Tongue (tissue), 1 donor: ENCODE measurements at regions not wholly inside any gene's neighbourhood (a gene's known extent, or its start where the extent isn't known, plus 50 kb on each side); places are given as distances from the start of the nearest gene placed in this dataset.
"Not testable (repeated sequence)": the region's sequence is repeated elsewhere in the genome, so short reads cannot be mapped to it uniquely, and the experiment has no call there.

ENCODE experiments used
- DNase-seq: peaks from one replicate; pipeline ENCODE4 v3.0.0-alpha.2; 2015

GRCh38 chr1:30569384-30569783, 154.0 kb downstream of the MATN1 start:
- no peak for DNase-seq

GRCh38 chr1:30562559-30562958, 160.8 kb downstream of the MATN1 start:
- DNase-seq = no peak

- no peak for DNase-seq
These were observed 171.8 kb downstream of the MATN1 start for GRCh38 chr1:30551603-30552002.

GRCh38 chr1:30550365-30551220, 172.8 kb downstream of the MATN1 start:
- DNase-seq = no peak

GRCh38 chr1:30549872-30550271, 173.5 kb downstream of the MATN1 start:
- DNase-seq = not testable (repeated sequence)

- DNase-seq = no peak
These were observed 175.1 kb downstream of the MATN1 start for GRCh38 chr1:30548294-30548693.

GRCh38 chr1:30547326-30547725, 176.1 kb downstream of the MATN1 start:
- DNase-seq = not testable (repeated sequence)

- no peak for DNase-seq
These were observed 178.0 kb downstream of the MATN1 start for GRCh38 chr1:30545365-30545764.

GRCh38 chr1:30541721-30542485, 181.5 kb downstream of the MATN1 start:
- no peak for DNase-seq

- no peak for DNase-seq
These were observed 182.7 kb downstream of the MATN1 start for GRCh38 chr1:30540611-30541192.

- no peak for DNase-seq
These were observed 183.5 kb downstream of the MATN1 start for GRCh38 chr1:30539884-30540283.

GRCh38 chr1:30538993-30539867, 184.2 kb downstream of the MATN1 start:
- DNase-seq = no peak

GRCh38 chr1:30538226-30538992, 185.0 kb downstream of the MATN1 start:
- no peak for DNase-seq

- DNase-seq = no peak
These were observed 186.1 kb downstream of the MATN1 start for GRCh38 chr1:30537279-30537678.

- DNase-seq = no peak
These were observed 186.9 kb downstream of the MATN1 start for GRCh38 chr1:30536530-30536929.

- DNase-seq = no peak
These were observed 187.6 kb downstream of the MATN1 start for GRCh38 chr1:30535595-30536325.

GRCh38 chr1:30534551-30534940, 188.8 kb downstream of the MATN1 start:
- DNase-seq = no peak

- no peak for DNase-seq
These were observed 189.4 kb downstream of the MATN1 start for GRCh38 chr1:30533796-30534550.

- no peak for DNase-seq
These were observed 190.2 kb downstream of the MATN1 start for GRCh38 chr1:30533141-30533540.

- no peak for DNase-seq
These were observed 190.8 kb downstream of the MATN1 start for GRCh38 chr1:30532621-30533020.
